K562 (cell line): ENCODE measurements at regions not wholly inside any gene's neighbourhood (a gene's known extent, or its start where the extent isn't known, plus 50 kb on each side); places are given as distances from the start of the nearest gene placed in this dataset.
A peak's percentile ranks its signal among the peaks of the same experiment; 100 is the strongest.

ENCODE experiments used
- BRD4 ChIP-seq: fragments of 200-600 bp; sonication (generic); IDR thresholded peaks from 2 replicates; pipeline ENCODE4 v1.6.1; 2017; ENCODE audit warnings: inconsistent platforms
- CREB1 ChIP-seq, 2 experiments: sonication (generic) in 1 of 2; formaldehyde crosslinking in 1 of 2; IDR thresholded peaks; 2 replicates each; pipeline versions ENCODE4 v1.6.1 to v1.8.0; 2012 to 2022; ENCODE audit warnings: inconsistent platforms in 1 of 2, mild to moderate bottlenecking in 1 of 2, missing genetic modification reagents in 1 of 2, moderate library complexity in 1 of 2
- E2F3 ChIP-seq: fragments of 250-450 bp; sonication (Bioruptor Pico); IDR thresholded peaks from 2 replicates; pipeline ENCODE4 v1.4.0; 2020; ENCODE audit warnings: mild to moderate bottlenecking
- ELK3 ChIP-seq: fragments of 450-650 bp; formaldehyde crosslinking; IDR thresholded peaks from 2 replicates; pipeline ENCODE4 v1.4.0; 2020; ENCODE audit warnings: mild to moderate bottlenecking
- FOXM1 ChIP-seq, 2 experiments: fragments of 450-650 bp in 1 of 2; sonication (generic) in 1 of 2; formaldehyde crosslinking in 1 of 2; IDR thresholded peaks; 2 replicates each; pipeline versions ENCODE4 v1.6.1 to v1.9.0; 2017 to 2022; ENCODE audit warnings: low read depth in 2 of 2, mild to moderate bottlenecking in 2 of 2, missing genetic modification reagents in 1 of 2, moderate library complexity in 1 of 2
- HSF4 ChIP-seq: fragments of 250-450 bp; sonication (Bioruptor Pico); IDR thresholded peaks from 2 replicates; pipeline ENCODE4 v2.1.2; 2022; ENCODE audit warnings: mild to moderate bottlenecking, moderate library complexity, borderline replicate concordance
- KDM2B ChIP-seq: fragments of 250-450 bp; sonication (Bioruptor Pico); IDR thresholded peaks from 2 replicates; pipeline ENCODE4 v1.8.0; 2021; ENCODE audit warnings: mild to moderate bottlenecking, moderate library complexity
- RBM15 ChIP-seq: fragments of 200-400 bp; formaldehyde crosslinking; IDR thresholded peaks from 2 replicates; pipeline ENCODE4 v1.6.1; 2018; ENCODE audit warnings: mild to moderate bottlenecking, low read length, moderate library complexity; ENCODE audit not compliant: insufficient read depth
- TEAD4 ChIP-seq, 2 experiments: sonication (generic) in 1 of 2; formaldehyde crosslinking in 1 of 2; IDR thresholded peaks; 2 replicates each; pipeline versions ENCODE4 v1.6.1 to v1.8.0; 2012 to 2022; ENCODE audit warnings: borderline replicate concordance in 1 of 2, inconsistent platforms in 1 of 2, low read length in 1 of 2, mild to moderate bottlenecking in 1 of 2, missing genetic modification reagents in 1 of 2
- VEZF1 ChIP-seq: fragments of 200-800 bp; sonication (Bioruptor generic); IDR thresholded peaks from 2 replicates; pipeline ENCODE4 v1.6.1; 2017; ENCODE audit warnings: missing genetic modification characterization, missing compliant biosample characterization
- YY1 ChIP-seq, 3 experiments: IDR thresholded peaks; 2 replicates each; pipeline ENCODE4 v1.6.1; 2011; ENCODE audit warnings: low read length in 2 of 3, mild to moderate bottlenecking in 2 of 3, moderate library complexity in 2 of 3, borderline replicate concordance in 1 of 3, control low read depth in 1 of 3, low read depth in 1 of 3; ENCODE audit not compliant: insufficient read depth in 3 of 3, insufficient replicate concordance in 2 of 3, control insufficient read depth in 1 of 3, insufficient read length in 1 of 3; ENCODE audit errors: extremely low read depth in 1 of 3
- ZBTB1 ChIP-seq: sonication (generic); formaldehyde crosslinking; IDR thresholded peaks from 2 replicates; pipeline ENCODE4 v1.8.1; 2023; ENCODE audit warnings: missing genetic modification reagents, low read depth, mild to moderate bottlenecking, borderline replicate concordance
- ZFP1 ChIP-seq: fragments of 450-650 bp; formaldehyde crosslinking; IDR thresholded peaks from 2 replicates; pipeline ENCODE4 v1.4.0; 2020; ENCODE audit warnings: mild to moderate bottlenecking, mixed read lengths
- ZNF121 ChIP-seq: sonication (generic); formaldehyde crosslinking; conservative IDR thresholded peaks from 2 replicates; pipeline ENCODE4 v1.8.0; 2022; ENCODE audit warnings: missing genetic modification reagents
- ZNF146 ChIP-seq: IDR thresholded peaks from one replicate; pipeline ENCODE4 v1.6.1; 2018; ENCODE audit warnings: missing compliant biosample characterization; ENCODE audit not compliant: unreplicated experiment
- ZNF589 ChIP-seq: fragments of 200-800 bp; sonication (Bioruptor generic); IDR thresholded peaks from 2 replicates; pipeline ENCODE4 v1.6.1; 2016; ENCODE audit warnings: low read depth, missing genetic modification characterization, missing compliant biosample characterization
- TF ChIP-seq, protein P1 (sequence below): fragments of 450-650 bp; formaldehyde crosslinking; conservative IDR thresholded peaks from 2 replicates; pipeline ENCODE4 v1.4.0; 2022; ENCODE audit warnings: mild to moderate bottlenecking, missing genetic modification characterization
- TF ChIP-seq, protein P2 (sequence below): sonication (generic); formaldehyde crosslinking; IDR thresholded peaks from 2 replicates; pipeline ENCODE4 v1.9.0; 2022; ENCODE audit warnings: mild to moderate bottlenecking, missing genetic modification reagents
- TF ChIP-seq, protein P3 (sequence below): fragments of 450-650 bp; formaldehyde crosslinking; IDR thresholded peaks from 2 replicates; pipeline ENCODE4 v1.4.0; 2022; ENCODE audit warnings: mild to moderate bottlenecking, moderate library complexity

- TF ChIP-seq, protein P1, sequence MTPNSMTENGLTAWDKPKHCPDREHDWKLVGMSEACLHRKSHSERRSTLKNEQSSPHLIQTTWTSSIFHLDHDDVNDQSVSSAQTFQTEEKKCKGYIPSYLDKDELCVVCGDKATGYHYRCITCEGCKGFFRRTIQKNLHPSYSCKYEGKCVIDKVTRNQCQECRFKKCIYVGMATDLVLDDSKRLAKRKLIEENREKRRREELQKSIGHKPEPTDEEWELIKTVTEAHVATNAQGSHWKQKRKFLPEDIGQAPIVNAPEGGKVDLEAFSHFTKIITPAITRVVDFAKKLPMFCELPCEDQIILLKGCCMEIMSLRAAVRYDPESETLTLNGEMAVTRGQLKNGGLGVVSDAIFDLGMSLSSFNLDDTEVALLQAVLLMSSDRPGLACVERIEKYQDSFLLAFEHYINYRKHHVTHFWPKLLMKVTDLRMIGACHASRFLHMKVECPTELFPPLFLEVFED (CRISPR knock-in tag): no peak
- TF ChIP-seq, protein P2, sequence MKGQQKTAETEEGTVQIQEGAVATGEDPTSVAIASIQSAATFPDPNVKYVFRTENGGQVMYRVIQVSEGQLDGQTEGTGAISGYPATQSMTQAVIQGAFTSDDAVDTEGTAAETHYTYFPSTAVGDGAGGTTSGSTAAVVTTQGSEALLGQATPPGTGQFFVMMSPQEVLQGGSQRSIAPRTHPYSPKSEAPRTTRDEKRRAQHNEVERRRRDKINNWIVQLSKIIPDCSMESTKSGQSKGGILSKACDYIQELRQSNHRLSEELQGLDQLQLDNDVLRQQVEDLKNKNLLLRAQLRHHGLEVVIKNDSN (CRISPR knock-in tag): no peak
- no peak for TF ChIP-seq HSF4 (CRISPR knock-in tag)
- TF ChIP-seq ZBTB1 (CRISPR knock-in tag): no peak
- no peak for TF ChIP-seq BRD4
- peak; percentile 60; the same call in 1 of the 2 replicates for TF ChIP-seq ZNF589 (CRISPR knock-in tag)
- TF ChIP-seq CREB1 (IDR thresholded peaks at IDR 0.05): peak; percentile 51
- TF ChIP-seq CREB1 (CRISPR knock-in tag; IDR thresholded peaks at IDR 0.05): no peak
- TF ChIP-seq ZNF121 (CRISPR knock-in tag): no peak
- TF ChIP-seq, protein P3, sequence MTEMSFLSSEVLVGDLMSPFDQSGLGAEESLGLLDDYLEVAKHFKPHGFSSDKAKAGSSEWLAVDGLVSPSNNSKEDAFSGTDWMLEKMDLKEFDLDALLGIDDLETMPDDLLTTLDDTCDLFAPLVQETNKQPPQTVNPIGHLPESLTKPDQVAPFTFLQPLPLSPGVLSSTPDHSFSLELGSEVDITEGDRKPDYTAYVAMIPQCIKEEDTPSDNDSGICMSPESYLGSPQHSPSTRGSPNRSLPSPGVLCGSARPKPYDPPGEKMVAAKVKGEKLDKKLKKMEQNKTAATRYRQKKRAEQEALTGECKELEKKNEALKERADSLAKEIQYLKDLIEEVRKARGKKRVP: no peak
- TF ChIP-seq TEAD4 (IDR thresholded peaks at IDR 0.05; ENCODE audit: low read length): peak; percentile 94
- TF ChIP-seq TEAD4 (CRISPR knock-in tag; IDR thresholded peaks at IDR 0.05; ENCODE audit: borderline replicate concordance): no peak
- no peak for TF ChIP-seq RBM15
- no peak for TF ChIP-seq YY1 (IDR thresholded peaks at IDR 0.05; ENCODE audit: borderline replicate concordance in 1 of 3, control insufficient read depth in 1 of 3, extremely low read depth in 1 of 3, insufficient read depth in 3 of 3, insufficient read length in 1 of 3, insufficient replicate concordance in 2 of 3, low read depth in 1 of 3, low read length in 2 of 3)
- peak; percentile 77 for TF ChIP-seq FOXM1 (IDR thresholded peaks at IDR 0.05; ENCODE audit: low read depth)
- TF ChIP-seq FOXM1 (CRISPR knock-in tag; IDR thresholded peaks at IDR 0.05; ENCODE audit: low read depth): no peak
- peak; percentile 68 for TF ChIP-seq VEZF1
- TF ChIP-seq ZNF146: no peak
- no peak for TF ChIP-seq ZFP1 (CRISPR knock-in tag)
- TF ChIP-seq ELK3 (CRISPR knock-in tag): no peak
- no peak for TF ChIP-seq KDM2B (CRISPR knock-in tag)
- TF ChIP-seq E2F3 (CRISPR knock-in tag): no peak
These were observed 104.5 kb downstream of the TDRD15 start (continued) for GRCh38 chr2:21228041-21228895.
